Osteoblast (primary cell): ENCODE measurements at regions not wholly inside any gene's neighbourhood (a gene's known extent, or its start where the extent isn't known, plus 50 kb on each side); places are given as distances from the start of the nearest gene placed in this dataset.

Source experiments
- DNase-seq: peaks from one replicate; pipeline ENCODE4 v3.0.0; 2011; ENCODE audit warnings: low spot score, mixed read lengths; ENCODE audit not compliant: insufficient read length; ENCODE audit errors: missing footprints
- H2AFZ ChIP-seq: 2 replicates; pipeline ENCODE4 v1.6.0; 2011; ENCODE audit warnings: mild to moderate bottlenecking, low read length
- H3K27ac ChIP-seq: 2 replicates; pipeline ENCODE4 v1.5.1; 2011; ENCODE audit warnings: mild to moderate bottlenecking, low read depth, low read length, moderate library complexity
- H3K27me3 ChIP-seq: 2 replicates; pipeline ENCODE4 v1.6.0; 2012; ENCODE audit warnings: mild to moderate bottlenecking, control low read depth, inconsistent platforms, low read length, moderate library complexity; ENCODE audit not compliant: insufficient read depth
- H3K36me3 ChIP-seq: 2 replicates; pipeline ENCODE4 v1.5.1; 2011; ENCODE audit warnings: mild to moderate bottlenecking, low read length, control low read depth, moderate library complexity; ENCODE audit not compliant: insufficient read depth
- H3K4me1 ChIP-seq: 2 replicates; pipeline ENCODE4 v1.5.1; 2011; ENCODE audit warnings: mild to moderate bottlenecking, low read length, control low read depth, moderate library complexity; ENCODE audit not compliant: insufficient read depth
- H3K4me2 ChIP-seq: 2 replicates; pipeline ENCODE4 v1.6.0; 2011; ENCODE audit warnings: mild to moderate bottlenecking, low read length; ENCODE audit not compliant: insufficient read depth
- H3K4me3 ChIP-seq: fragments of 200-600 bp; sonication (generic); 3 replicates; pipeline ENCODE4 v1.5.1; 2012; ENCODE audit warnings: mild to moderate bottlenecking, low read length, inconsistent platforms; ENCODE audit not compliant: insufficient read depth
- H3K79me2 ChIP-seq: 2 replicates; pipeline ENCODE4 v1.6.0; 2012; ENCODE audit warnings: mild to moderate bottlenecking, low read length, control low read depth, inconsistent platforms; ENCODE audit not compliant: insufficient read depth
- H3K9me3 ChIP-seq: 2 replicates; pipeline ENCODE4 v1.5.1; 2011; ENCODE audit warnings: low read depth, low read length, control low read depth
- H4K20me1 ChIP-seq: 2 replicates; pipeline ENCODE4 v1.6.0; 2012; ENCODE audit warnings: mild to moderate bottlenecking, low read length, control low read depth; ENCODE audit not compliant: insufficient read depth
- CTCF ChIP-seq: IDR thresholded peaks from 2 replicates; pipeline ENCODE4 v1.5.1; 2011; ENCODE audit warnings: mild to moderate bottlenecking, low read depth, low read length, moderate library complexity; ENCODE audit errors: extremely low read depth

DNA sequence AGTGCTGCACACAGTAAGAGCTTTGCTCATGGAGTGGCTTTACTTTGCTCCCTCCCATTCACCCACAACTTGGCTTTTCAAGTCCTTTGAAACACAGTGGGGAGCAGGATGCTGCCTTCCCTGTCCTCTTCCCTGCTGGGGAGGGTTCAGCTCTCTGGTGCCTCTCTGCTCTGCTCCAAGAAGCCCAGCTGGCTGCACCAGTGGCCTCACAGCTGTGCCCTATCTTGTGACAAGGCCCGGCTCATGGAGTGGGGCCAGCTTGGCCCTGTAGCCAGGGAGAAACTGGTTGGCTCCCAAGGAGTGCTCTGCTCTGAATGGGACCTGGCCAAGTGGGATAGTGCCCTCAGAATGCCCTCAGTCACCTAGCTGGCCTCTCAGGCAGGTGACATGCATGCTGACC is 212.3 kb upstream of the ZMIZ1 start:
- H3K36me3 ChIP-seq, result no peaks in the 10 kb centered on the region
- H2AFZ ChIP-seq, result no peak overlapping the region
- H3K27me3 ChIP-seq, result peaks cover 33% of the 10 kb centered on the region
- no peak overlapping the region for H3K27ac ChIP-seq
- H3K79me2 ChIP-seq, result no peaks in the 10 kb centered on the region
- no peak overlapping the region for H3K4me3 ChIP-seq
- TF ChIP-seq CTCF, result no peak
- H3K4me1 ChIP-seq, result no peaks in the 10 kb centered on the region
- DNase-seq, result no peak
- no peak overlapping the region for H3K4me2 ChIP-seq
- H4K20me1 ChIP-seq, result no peaks in the 10 kb centered on the region
- no peaks in the 10 kb centered on the region for H3K9me3 ChIP-seq

- no peak overlapping the region for H3K4me3 ChIP-seq
- no peaks in the 10 kb centered on the region for H4K20me1 ChIP-seq
- no peak for TF ChIP-seq CTCF
- H3K79me2 ChIP-seq, result no peaks in the 10 kb centered on the region
- H3K4me1 ChIP-seq, result no peaks in the 10 kb centered on the region
- no peak overlapping the region for H3K27ac ChIP-seq
- H2AFZ ChIP-seq, result no peak overlapping the region
- H3K4me2 ChIP-seq, result no peak overlapping the region
- no peaks in the 10 kb centered on the region for H3K9me3 ChIP-seq
- DNase-seq, result no peak
- peaks cover 37% of the 10 kb centered on the region for H3K27me3 ChIP-seq
- H3K36me3 ChIP-seq, result no peaks in the 10 kb centered on the region
These were observed 211.6 kb upstream of the ZMIZ1 start for GRCh38 chr10:78857193-78857592.

DNA sequence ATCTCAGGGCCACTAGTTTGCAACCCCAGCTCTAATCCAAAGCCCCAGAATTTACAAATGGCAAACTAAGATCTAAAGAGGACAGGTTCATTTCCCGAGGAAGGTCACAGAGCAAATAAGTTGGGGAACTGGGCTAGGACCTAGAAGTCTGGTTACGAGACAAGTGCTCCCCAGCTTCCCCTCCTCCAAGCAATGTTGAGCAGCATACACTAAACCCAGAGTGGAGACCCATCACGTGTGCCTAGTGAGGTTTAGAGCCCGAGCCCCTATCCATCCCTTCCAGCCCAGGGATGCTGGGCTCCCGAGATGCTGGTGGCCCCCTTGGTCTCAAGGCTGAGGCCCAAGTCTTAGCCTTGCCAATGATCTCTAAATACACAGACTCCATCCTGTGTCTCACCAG is 209.5 kb upstream of the ZMIZ1 start:
- H2AFZ ChIP-seq, result no peak overlapping the region
- no peak overlapping the region for H3K4me2 ChIP-seq
- no peaks in the 10 kb centered on the region for H4K20me1 ChIP-seq
- H3K4me3 ChIP-seq, result no peak overlapping the region
- H3K9me3 ChIP-seq, result no peaks in the 10 kb centered on the region
- TF ChIP-seq CTCF, result no peak
- no peaks in the 10 kb centered on the region for H3K36me3 ChIP-seq
- no peaks in the 10 kb centered on the region for H3K4me1 ChIP-seq
- DNase-seq, result no peak
- H3K27ac ChIP-seq, result no peak overlapping the region
- H3K27me3 ChIP-seq, result peaks cover 41% of the 10 kb centered on the region
- H3K79me2 ChIP-seq, result no peaks in the 10 kb centered on the region

DNA sequence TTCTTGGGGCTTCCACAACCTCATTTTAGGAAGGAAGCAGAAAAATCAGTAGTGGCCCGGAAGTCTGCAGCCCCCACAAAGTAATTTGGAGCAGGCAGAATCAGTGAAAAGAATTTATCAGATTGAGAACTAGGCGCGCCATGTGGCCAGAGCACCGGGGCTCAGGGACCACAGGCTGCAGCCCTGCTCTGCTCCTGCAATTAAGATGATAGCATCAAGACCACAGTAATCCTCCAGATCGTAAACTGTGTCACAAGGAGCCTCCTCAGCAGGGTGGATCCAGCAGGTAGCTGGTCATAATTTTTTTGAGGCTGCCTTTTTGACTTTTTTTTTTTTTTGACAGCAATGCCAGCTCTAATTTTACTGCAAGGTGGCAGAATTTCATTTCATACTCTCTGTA is 209.0 kb upstream of the ZMIZ1 start:
- peaks cover 43% of the 10 kb centered on the region for H3K27me3 ChIP-seq
- H3K79me2 ChIP-seq, result no peaks in the 10 kb centered on the region
- no peak overlapping the region for H3K27ac ChIP-seq
- no peaks in the 10 kb centered on the region for H4K20me1 ChIP-seq
- H3K4me1 ChIP-seq, result no peaks in the 10 kb centered on the region
- TF ChIP-seq CTCF, result no peak
- DNase-seq, result no peak
- no peak overlapping the region for H3K4me3 ChIP-seq
- H2AFZ ChIP-seq, result no peak overlapping the region
- no peak overlapping the region for H3K4me2 ChIP-seq
- H3K36me3 ChIP-seq, result no peaks in the 10 kb centered on the region
- H3K9me3 ChIP-seq, result no peaks in the 10 kb centered on the region
